ENCODE measurements at regions not wholly inside any gene's neighbourhood (a gene's known extent, or its start where the extent isn't known, plus 50 kb on each side); places are given as distances from the start of the nearest gene placed in this dataset.

GRCh38 chr17:431494-431893 is 78.9 kb upstream of the RPH3AL start:
- TF ChIP-seq, protein P1, sequence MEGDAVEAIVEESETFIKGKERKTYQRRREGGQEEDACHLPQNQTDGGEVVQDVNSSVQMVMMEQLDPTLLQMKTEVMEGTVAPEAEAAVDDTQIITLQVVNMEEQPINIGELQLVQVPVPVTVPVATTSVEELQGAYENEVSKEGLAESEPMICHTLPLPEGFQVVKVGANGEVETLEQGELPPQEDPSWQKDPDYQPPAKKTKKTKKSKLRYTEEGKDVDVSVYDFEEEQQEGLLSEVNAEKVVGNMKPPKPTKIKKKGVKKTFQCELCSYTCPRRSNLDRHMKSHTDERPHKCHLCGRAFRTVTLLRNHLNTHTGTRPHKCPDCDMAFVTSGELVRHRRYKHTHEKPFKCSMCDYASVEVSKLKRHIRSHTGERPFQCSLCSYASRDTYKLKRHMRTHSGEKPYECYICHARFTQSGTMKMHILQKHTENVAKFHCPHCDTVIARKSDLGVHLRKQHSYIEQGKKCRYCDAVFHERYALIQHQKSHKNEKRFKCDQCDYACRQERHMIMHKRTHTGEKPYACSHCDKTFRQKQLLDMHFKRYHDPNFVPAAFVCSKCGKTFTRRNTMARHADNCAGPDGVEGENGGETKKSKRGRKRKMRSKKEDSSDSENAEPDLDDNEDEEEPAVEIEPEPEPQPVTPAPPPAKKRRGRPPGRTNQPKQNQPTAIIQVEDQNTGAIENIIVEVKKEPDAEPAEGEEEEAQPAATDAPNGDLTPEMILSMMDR (conservative IDR thresholded peaks at IDR 0.05; ENCODE audit: low read depth in 2 of 2), result no peak
- TF ChIP-seq POLR2AphosphoS5 (IDR thresholded peaks at IDR 0.05; ENCODE audit: low read depth) (no peak), EZH2 (IDR thresholded peaks at IDR 0.05; ENCODE audit: low read depth, unreplicated experiment) (no peak), EZH2phosphoT487 (IDR thresholded peaks at IDR 0.05; ENCODE audit: unreplicated experiment) (no peak), CREB1 (CRISPR knock-in tag; IDR thresholded peaks at IDR 0.05; ENCODE audit: low read depth) (no peak)
- TF ChIP-seq, protein P2, sequence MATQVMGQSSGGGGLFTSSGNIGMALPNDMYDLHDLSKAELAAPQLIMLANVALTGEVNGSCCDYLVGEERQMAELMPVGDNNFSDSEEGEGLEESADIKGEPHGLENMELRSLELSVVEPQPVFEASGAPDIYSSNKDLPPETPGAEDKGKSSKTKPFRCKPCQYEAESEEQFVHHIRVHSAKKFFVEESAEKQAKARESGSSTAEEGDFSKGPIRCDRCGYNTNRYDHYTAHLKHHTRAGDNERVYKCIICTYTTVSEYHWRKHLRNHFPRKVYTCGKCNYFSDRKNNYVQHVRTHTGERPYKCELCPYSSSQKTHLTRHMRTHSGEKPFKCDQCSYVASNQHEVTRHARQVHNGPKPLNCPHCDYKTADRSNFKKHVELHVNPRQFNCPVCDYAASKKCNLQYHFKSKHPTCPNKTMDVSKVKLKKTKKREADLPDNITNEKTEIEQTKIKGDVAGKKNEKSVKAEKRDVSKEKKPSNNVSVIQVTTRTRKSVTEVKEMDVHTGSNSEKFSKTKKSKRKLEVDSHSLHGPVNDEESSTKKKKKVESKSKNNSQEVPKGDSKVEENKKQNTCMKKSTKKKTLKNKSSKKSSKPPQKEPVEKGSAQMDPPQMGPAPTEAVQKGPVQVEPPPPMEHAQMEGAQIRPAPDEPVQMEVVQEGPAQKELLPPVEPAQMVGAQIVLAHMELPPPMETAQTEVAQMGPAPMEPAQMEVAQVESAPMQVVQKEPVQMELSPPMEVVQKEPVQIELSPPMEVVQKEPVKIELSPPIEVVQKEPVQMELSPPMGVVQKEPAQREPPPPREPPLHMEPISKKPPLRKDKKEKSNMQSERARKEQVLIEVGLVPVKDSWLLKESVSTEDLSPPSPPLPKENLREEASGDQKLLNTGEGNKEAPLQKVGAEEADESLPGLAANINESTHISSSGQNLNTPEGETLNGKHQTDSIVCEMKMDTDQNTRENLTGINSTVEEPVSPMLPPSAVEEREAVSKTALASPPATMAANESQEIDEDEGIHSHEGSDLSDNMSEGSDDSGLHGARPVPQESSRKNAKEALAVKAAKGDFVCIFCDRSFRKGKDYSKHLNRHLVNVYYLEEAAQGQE (IDR thresholded peaks at IDR 0.05; ENCODE audit: unreplicated experiment), result no peak
- TF ChIP-seq, protein P3, sequence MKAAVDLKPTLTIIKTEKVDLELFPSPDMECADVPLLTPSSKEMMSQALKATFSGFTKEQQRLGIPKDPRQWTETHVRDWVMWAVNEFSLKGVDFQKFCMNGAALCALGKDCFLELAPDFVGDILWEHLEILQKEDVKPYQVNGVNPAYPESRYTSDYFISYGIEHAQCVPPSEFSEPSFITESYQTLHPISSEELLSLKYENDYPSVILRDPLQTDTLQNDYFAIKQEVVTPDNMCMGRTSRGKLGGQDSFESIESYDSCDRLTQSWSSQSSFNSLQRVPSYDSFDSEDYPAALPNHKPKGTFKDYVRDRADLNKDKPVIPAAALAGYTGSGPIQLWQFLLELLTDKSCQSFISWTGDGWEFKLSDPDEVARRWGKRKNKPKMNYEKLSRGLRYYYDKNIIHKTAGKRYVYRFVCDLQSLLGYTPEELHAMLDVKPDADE (IDR thresholded peaks at IDR 0.05), result no peak

All from GM23338 (cell line).